Trophoblast cell (in vitro differentiated cells and primary cell): ENCODE measurements at regions not wholly inside any gene's neighbourhood (a gene's known extent, or its start where the extent isn't known, plus 50 kb on each side); places are given as distances from the start of the nearest gene placed in this dataset.

Source experiments
- DNase-seq, 2 donors: peaks; one replicate each; pipeline ENCODE4 v3.0.0-alpha.2; 2016
- H2AFZ ChIP-seq: 2 replicates; pipeline ENCODE4 v1.6.1; 2013; ENCODE audit warnings: low read length, moderate library complexity, mild to moderate bottlenecking; ENCODE audit not compliant: insufficient read depth, poor library complexity
- H2AK5ac ChIP-seq: 2 replicates; pipeline ENCODE4 v1.6.1; 2013; ENCODE audit warnings: mild to moderate bottlenecking, low read length
- H2BK120ac ChIP-seq: 2 replicates; pipeline ENCODE4 v1.6.1; 2013; ENCODE audit warnings: low read length, mild to moderate bottlenecking, moderate library complexity; ENCODE audit not compliant: insufficient read depth, poor library complexity
- H2BK12ac ChIP-seq: 2 replicates; pipeline ENCODE4 v1.6.1; 2013; ENCODE audit warnings: mild to moderate bottlenecking, low read length, moderate library complexity
- H2BK5ac ChIP-seq: 2 replicates; pipeline ENCODE4 v1.6.1; 2013; ENCODE audit warnings: low read length, low read depth, moderate library complexity, mild to moderate bottlenecking; ENCODE audit not compliant: poor library complexity
- H3K14ac ChIP-seq: 2 replicates; pipeline ENCODE4 v1.6.1; 2013; ENCODE audit warnings: mild to moderate bottlenecking, low read length
- H3K18ac ChIP-seq: 2 replicates; pipeline ENCODE4 v1.6.1; 2013; ENCODE audit warnings: mild to moderate bottlenecking, low read length
- H3K23ac ChIP-seq: 2 replicates; pipeline ENCODE4 v1.6.1; 2013; ENCODE audit warnings: low read length
- H3K27ac ChIP-seq: 2 replicates; pipeline ENCODE4 v1.5.1; 2013; ENCODE audit warnings: low read depth, mild to moderate bottlenecking, inconsistent platforms, low read length, moderate library complexity
- H3K27me3 ChIP-seq: 2 replicates; pipeline ENCODE4 v1.6.1; 2013; ENCODE audit warnings: inconsistent platforms, mild to moderate bottlenecking, low read length, moderate library complexity; ENCODE audit not compliant: insufficient read depth
- H3K36me3 ChIP-seq, 2 experiments: 1 replicate in 1 of 2; 2 replicates in 1 of 2; pipeline ENCODE4 v1.6.1; 2013; ENCODE audit warnings: low read length in 2 of 2, mild to moderate bottlenecking in 2 of 2, moderate library complexity in 1 of 2; ENCODE audit not compliant: insufficient read depth in 2 of 2, control insufficient read depth in 1 of 2
- H3K4ac ChIP-seq: 2 replicates; pipeline ENCODE4 v1.6.1; 2013; ENCODE audit warnings: low read depth, mild to moderate bottlenecking, low read length, moderate library complexity
- H3K4me1 ChIP-seq, 2 experiments: 1 replicate in 1 of 2; 2 replicates in 1 of 2; pipeline ENCODE4 v1.6.1; 2013; ENCODE audit warnings: low read length in 2 of 2, mild to moderate bottlenecking in 2 of 2, moderate library complexity in 1 of 2; ENCODE audit not compliant: insufficient read depth in 2 of 2, control insufficient read depth in 1 of 2
- H3K4me2 ChIP-seq: 2 replicates; pipeline ENCODE4 v1.6.1; 2013; ENCODE audit warnings: inconsistent platforms, mild to moderate bottlenecking, low read length, moderate library complexity
- H3K4me3 ChIP-seq: 2 replicates; pipeline ENCODE4 v1.5.1; 2013; ENCODE audit warnings: mild to moderate bottlenecking, low read depth, low read length, inconsistent platforms
- H3K79me1 ChIP-seq: one replicate; pipeline ENCODE4 v1.6.1; 2013; ENCODE audit warnings: low read length
- H3K79me2 ChIP-seq: 2 replicates; pipeline ENCODE4 v1.6.1; 2013; ENCODE audit warnings: low read length, mild to moderate bottlenecking; ENCODE audit not compliant: control insufficient read depth, insufficient read depth, poor library complexity
- H3K9ac ChIP-seq: 2 replicates; pipeline ENCODE4 v1.6.1; 2013; ENCODE audit warnings: mild to moderate bottlenecking, low read length
- H3K9me3 ChIP-seq: 2 replicates; pipeline ENCODE4 v1.6.1; 2013; ENCODE audit warnings: low read depth, mild to moderate bottlenecking, control low read depth, inconsistent platforms, low read length; ENCODE audit not compliant: insufficient read depth
- H4K12ac ChIP-seq: 2 replicates; pipeline ENCODE4 v1.6.1; 2013; ENCODE audit warnings: low read depth, mild to moderate bottlenecking, low read length, moderate library complexity
- H4K8ac ChIP-seq: 2 replicates; pipeline ENCODE4 v1.6.1; 2013; ENCODE audit warnings: low read depth, mild to moderate bottlenecking, low read length, moderate library complexity
- H4K91ac ChIP-seq: one replicate; pipeline ENCODE4 v1.6.1; 2013; ENCODE audit warnings: low read depth, mild to moderate bottlenecking, low read length, moderate library complexity
- WGBS: extraction: QIAGEN DNeasy Blood & Tissue Kit; methylation state at CpG from one replicate; pipeline ENCODE4 v1.1.7; 2013; ENCODE audit warnings: missing lambda C conversion rate; ENCODE audit not compliant: insufficient read length, insufficient coverage; ENCODE audit errors: extremely low coverage; 5-methylcytosine and 5-hydroxymethylcytosine counted together

DNA sequence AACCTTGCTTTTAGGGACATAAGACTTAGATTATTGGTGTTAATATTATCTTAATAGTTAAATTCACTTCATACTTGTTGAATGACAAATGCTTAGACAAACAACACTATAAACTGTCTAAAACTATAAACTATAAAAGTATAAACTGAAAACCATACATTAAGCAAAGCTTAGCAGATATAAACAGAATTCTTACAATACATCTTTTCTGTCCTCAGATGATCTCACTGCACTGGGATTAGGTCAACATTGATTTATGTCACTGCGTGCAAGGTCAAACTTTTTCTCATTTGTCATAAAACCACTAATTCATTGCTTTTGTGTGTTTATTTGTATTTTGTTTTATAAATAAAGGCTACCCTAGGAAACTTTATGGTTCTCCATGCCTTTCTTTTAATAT lies 1491.8 kb downstream of the NCAM2 start:
- H3K27ac ChIP-seq = no peak overlapping the region
- no CpG with 5 or more reads among the region's 1 CpG for WGBS
- no peak overlapping the region for H4K12ac ChIP-seq
- H3K4ac ChIP-seq = no peak overlapping the region
- no peaks in the 10 kb centered on the region for H3K36me3 ChIP-seq
- no peak overlapping the region for H3K9ac ChIP-seq
- no peak overlapping the region for H3K4me2 ChIP-seq
- no peak overlapping the region for H3K18ac ChIP-seq
- H3K4me1 ChIP-seq = no peaks in the 10 kb centered on the region
- H2AFZ ChIP-seq = no peak overlapping the region
- H3K79me2 ChIP-seq = no peaks in the 10 kb centered on the region
- H3K9me3 ChIP-seq = no peaks in the 10 kb centered on the region
- no peak overlapping the region for H3K14ac ChIP-seq
- H3K4me3 ChIP-seq = no peak overlapping the region
- no peak overlapping the region for H2BK120ac ChIP-seq
- no peak overlapping the region for H2AK5ac ChIP-seq
- no peak overlapping the region for H2BK5ac ChIP-seq
- H2BK12ac ChIP-seq = no peak overlapping the region
- H3K27me3 ChIP-seq = no peaks in the 10 kb centered on the region
- no peak overlapping the region for H3K23ac ChIP-seq
- DNase-seq = no peak
- H4K91ac ChIP-seq = no peak overlapping the region
- no peaks in the 10 kb centered on the region for H3K79me1 ChIP-seq
- H4K8ac ChIP-seq = no peak overlapping the region

- Histone ChIP-seq H2BK5ac (no peak overlapping the region), H3K4me1 (no peaks in the 10 kb centered on the region), H3K4me2 (no peak overlapping the region), H2BK12ac (no peak overlapping the region), H3K4me3 (no peak overlapping the region), H4K12ac (no peak overlapping the region), H3K9ac (no peak overlapping the region), H3K27me3 (no peaks in the 10 kb centered on the region), H3K14ac (no peak overlapping the region), H4K91ac (no peak overlapping the region), H3K23ac (no peak overlapping the region), H3K79me1 (no peaks in the 10 kb centered on the region), H3K36me3 (no peaks in the 10 kb centered on the region), H2AK5ac (no peak overlapping the region), H2BK120ac (no peak overlapping the region), H3K9me3 (no peaks in the 10 kb centered on the region), H3K79me2 (no peaks in the 10 kb centered on the region), H3K4ac (no peak overlapping the region), H2AFZ (no peak overlapping the region), H3K18ac (no peak overlapping the region), H4K8ac (no peak overlapping the region), H3K27ac (no peak overlapping the region)
- no peak for DNase-seq
- WGBS = no CpG with 5 or more reads among the region's 3 CpGs
Observed at GRCh38 chr21:22516230-22516629, 1518.0 kb downstream of the NCAM2 start.

DNA sequence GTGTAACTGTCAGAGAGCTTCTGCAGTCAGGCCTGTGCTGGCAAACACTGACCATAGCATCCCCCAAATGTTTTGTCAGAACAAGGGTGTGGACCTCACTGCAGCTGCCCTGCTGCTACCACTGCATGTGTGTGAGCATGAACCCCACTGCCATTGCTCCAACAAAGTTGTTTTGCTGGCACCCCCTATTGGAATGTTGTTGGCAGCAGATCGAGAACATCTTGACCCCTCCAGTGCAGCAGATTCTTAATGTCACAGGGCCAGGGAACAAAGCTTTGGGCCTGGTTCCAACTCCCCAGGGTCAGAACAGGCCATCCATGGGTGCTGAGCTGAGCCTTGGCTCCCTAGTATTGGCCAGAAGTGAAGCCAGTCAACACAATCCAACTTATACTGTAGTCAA lies 1537.4 kb downstream of the NCAM2 start:
- H3K9ac ChIP-seq = no peak overlapping the region
- H2AFZ ChIP-seq = no peak overlapping the region
- no peak overlapping the region for H3K4ac ChIP-seq
- H2BK12ac ChIP-seq = no peak overlapping the region
- H3K14ac ChIP-seq = no peak overlapping the region
- no peaks in the 10 kb centered on the region for H3K79me1 ChIP-seq
- WGBS = no CpG with 5 or more reads among the region's 1 CpG
- no peak overlapping the region for H3K18ac ChIP-seq
- no peaks in the 10 kb centered on the region for H3K79me2 ChIP-seq
- H3K27ac ChIP-seq = no peak overlapping the region
- no peak for DNase-seq
- H4K8ac ChIP-seq = no peak overlapping the region
- no peak overlapping the region for H4K91ac ChIP-seq
- H3K27me3 ChIP-seq = no peaks in the 10 kb centered on the region
- no peaks in the 10 kb centered on the region for H3K36me3 ChIP-seq
- no peaks in the 10 kb centered on the region for H3K9me3 ChIP-seq
- no peak overlapping the region for H2BK5ac ChIP-seq
- no peak overlapping the region for H2BK120ac ChIP-seq
- H3K23ac ChIP-seq = no peak overlapping the region
- no peak overlapping the region for H3K4me2 ChIP-seq
- no peak overlapping the region for H3K4me3 ChIP-seq
- no peaks in the 10 kb centered on the region for H3K4me1 ChIP-seq
- H4K12ac ChIP-seq = no peak overlapping the region
- no peak overlapping the region for H2AK5ac ChIP-seq

DNA sequence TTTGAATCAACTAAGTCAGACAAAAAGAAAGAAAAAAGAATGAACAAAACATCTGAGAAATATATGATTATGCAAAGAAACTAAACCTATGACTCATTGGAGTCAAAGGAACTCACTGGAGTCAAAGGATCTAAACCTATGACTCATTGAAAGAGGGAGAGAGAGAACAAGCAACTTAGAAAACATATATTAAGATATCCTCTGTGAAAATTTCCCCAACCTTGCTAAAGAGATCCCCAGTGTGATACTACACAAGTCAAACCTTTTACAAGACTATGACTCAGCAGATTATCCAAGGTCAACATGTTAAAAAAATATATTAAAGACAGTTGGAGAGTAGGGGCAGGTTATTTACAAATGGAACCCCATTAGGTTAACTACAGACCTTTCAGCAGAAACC lies 1538.3 kb downstream of the NCAM2 start:
- peak in 1 of 2 donors; percentile 56 for DNase-seq
- H3K4ac ChIP-seq = no peak overlapping the region

More for the DNA sequence above, 1538.3 kb downstream of the NCAM2 start:
- Histone ChIP-seq H4K91ac (no peak overlapping the region), H3K27me3 (no peaks in the 10 kb centered on the region), H3K36me3 (no peaks in the 10 kb centered on the region), H2BK12ac (no peak overlapping the region), H3K9me3 (no peaks in the 10 kb centered on the region), H3K9ac (no peak overlapping the region), H3K23ac (no peak overlapping the region), H3K4me2 (no peak overlapping the region), H4K12ac (no peak overlapping the region), H2BK5ac (no peak overlapping the region), H2BK120ac (no peak overlapping the region), H3K27ac (no peak overlapping the region), H3K79me2 (no peaks in the 10 kb centered on the region), H2AFZ (no peak overlapping the region), H3K4me3 (no peak overlapping the region), H3K4me1 (no peaks in the 10 kb centered on the region), H2AK5ac (no peak overlapping the region), H3K79me1 (no peaks in the 10 kb centered on the region), H3K18ac (no peak overlapping the region), H3K14ac (no peak overlapping the region), H4K8ac (no peak overlapping the region)
